Left lung (tissue), 4 donors: ENCODE measurements at regions not wholly inside any gene's neighbourhood (a gene's known extent, or its start where the extent isn't known, plus 50 kb on each side); places are given as distances from the start of the nearest gene placed in this dataset.
A peak's percentile ranks its signal among the peaks of the same experiment; 100 is the strongest.

Experiments
- ATAC-seq: fragments of 200-7000 bp; cut with Tn5 transposase; one replicate; pipeline ENCODE4 v1.9.1; 2020; ENCODE audit warnings: moderate library complexity
- DNase-seq, 4 donors: peaks; one replicate each; pipeline ENCODE4 v3.0.0-alpha.2; 2013 to 2020
- H3K27ac ChIP-seq, 2 donors: fragments of 200-600 bp; sonication (generic) in 1 of 2; one replicate each; pipeline versions ENCODE4 v1.5.0 to v1.8.0; 2020 to 2021
- H3K27me3 ChIP-seq, 2 donors: fragments of 200-600 bp; sonication (generic) in 1 of 2; one replicate each; pipeline versions ENCODE4 v1.5.0 to v1.8.0; 2020 to 2021
- H3K36me3 ChIP-seq, 2 donors: fragments of 200-600 bp; sonication (generic) in 1 of 2; one replicate each; pipeline versions ENCODE4 v1.5.0 to v1.8.0; 2020 to 2021
- H3K4me1 ChIP-seq, 2 donors: fragments of 200-600 bp; one replicate each; pipeline ENCODE4 v1.8.0; 2021
- H3K4me3 ChIP-seq, 2 donors: fragments of 200-600 bp; sonication (generic) in 1 of 2; one replicate each; pipeline versions ENCODE4 v1.5.0 to v1.8.0; 2020 to 2021; ENCODE audit warnings: mild to moderate bottlenecking in 1 of 2
- H3K9me3 ChIP-seq, 2 donors: fragments of 200-600 bp; sonication (generic) in 1 of 2; one replicate each; pipeline versions ENCODE4 v1.5.0 to v1.8.0; 2020 to 2021
- intact Hi-C, 2 donors: fragments of 100-400 bp; cut with DNase I; formaldehyde crosslinking; loops; one replicate each; pipeline versions ENCODE4 v1.11.2 to v1.14.2; 2022
- TF ChIP-seq, protein P1 (sequence below), 2 donors: fragments of 200-600 bp; sonication (generic) in 1 of 2; IDR thresholded peaks; one replicate each; pipeline versions ENCODE4 v1.5.0 to v1.8.0; 2021; ENCODE audit warnings: antibody characterized with exemption in 2 of 2
- donor health status: DM: no; HTN: yes; CAD: no.
- donor health status: DM: no; HTN: no; CAD: no.

DNA sequence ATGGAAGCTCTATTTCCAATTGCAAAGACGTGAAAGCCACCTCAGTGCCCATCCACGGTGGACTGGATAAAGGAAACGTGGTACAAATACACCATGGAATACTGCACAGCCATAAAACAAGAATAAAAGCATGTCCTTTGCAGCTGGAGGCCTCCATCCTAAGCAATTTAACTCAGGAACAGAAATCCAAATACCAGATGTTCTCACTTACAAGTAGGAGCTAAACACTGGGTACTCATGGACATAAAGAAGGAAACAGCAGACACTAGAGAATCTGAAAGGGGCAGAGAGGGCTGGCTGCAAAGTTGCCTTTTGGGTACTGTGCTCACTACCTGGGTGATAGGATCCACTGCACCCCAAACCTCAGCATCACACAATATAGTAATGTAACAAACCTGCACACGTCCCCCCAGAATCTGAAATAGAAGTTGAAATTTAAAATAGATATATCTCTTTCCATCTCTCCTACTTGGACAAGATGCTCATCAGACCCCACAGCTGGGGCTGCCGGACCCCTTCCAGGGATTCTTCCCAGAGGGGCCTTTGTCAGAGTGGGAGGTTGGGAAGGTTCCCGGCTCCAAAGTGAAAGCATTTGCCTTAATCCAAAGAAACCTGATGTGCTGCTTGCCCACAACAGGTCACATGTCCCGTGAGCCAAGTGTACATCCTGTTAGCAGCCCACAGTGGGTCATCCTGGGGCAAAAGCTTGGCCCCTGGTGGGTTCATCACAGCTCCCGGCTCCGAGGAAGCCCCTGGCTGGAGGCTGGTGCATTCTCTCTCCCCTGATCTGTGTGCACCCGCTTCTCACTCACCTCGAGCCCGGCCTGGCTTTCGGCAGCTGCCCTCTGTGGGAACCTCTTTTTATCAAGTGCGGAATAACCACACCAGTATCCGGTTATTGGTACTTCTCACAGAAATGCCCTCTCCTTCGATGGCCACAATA lies 172.3 kb upstream of the PPP2R2D start:
- DNase-seq (peak in 1 of 4 donors; percentile 72), ATAC-seq (no peak)
- TF ChIP-seq, protein P1, sequence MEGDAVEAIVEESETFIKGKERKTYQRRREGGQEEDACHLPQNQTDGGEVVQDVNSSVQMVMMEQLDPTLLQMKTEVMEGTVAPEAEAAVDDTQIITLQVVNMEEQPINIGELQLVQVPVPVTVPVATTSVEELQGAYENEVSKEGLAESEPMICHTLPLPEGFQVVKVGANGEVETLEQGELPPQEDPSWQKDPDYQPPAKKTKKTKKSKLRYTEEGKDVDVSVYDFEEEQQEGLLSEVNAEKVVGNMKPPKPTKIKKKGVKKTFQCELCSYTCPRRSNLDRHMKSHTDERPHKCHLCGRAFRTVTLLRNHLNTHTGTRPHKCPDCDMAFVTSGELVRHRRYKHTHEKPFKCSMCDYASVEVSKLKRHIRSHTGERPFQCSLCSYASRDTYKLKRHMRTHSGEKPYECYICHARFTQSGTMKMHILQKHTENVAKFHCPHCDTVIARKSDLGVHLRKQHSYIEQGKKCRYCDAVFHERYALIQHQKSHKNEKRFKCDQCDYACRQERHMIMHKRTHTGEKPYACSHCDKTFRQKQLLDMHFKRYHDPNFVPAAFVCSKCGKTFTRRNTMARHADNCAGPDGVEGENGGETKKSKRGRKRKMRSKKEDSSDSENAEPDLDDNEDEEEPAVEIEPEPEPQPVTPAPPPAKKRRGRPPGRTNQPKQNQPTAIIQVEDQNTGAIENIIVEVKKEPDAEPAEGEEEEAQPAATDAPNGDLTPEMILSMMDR (IDR thresholded peaks at IDR 0.05): no peak
- intact Hi-C loops: no loop called here
- no peaks in the 10 kb centered on the region for H3K36me3 ChIP-seq
- H3K4me3 ChIP-seq: no peak overlapping the region
- H3K27me3 ChIP-seq: peaks cover 0 to 30% of the 10 kb centered on the region in 2 donors
- H3K27ac ChIP-seq: no peak overlapping the region
- H3K9me3 ChIP-seq: peaks cover 0 to 8% of the 10 kb centered on the region in 2 donors
- H3K4me1 ChIP-seq: peaks cover 9 to 10% of the 10 kb centered on the region in 2 donors

DNA sequence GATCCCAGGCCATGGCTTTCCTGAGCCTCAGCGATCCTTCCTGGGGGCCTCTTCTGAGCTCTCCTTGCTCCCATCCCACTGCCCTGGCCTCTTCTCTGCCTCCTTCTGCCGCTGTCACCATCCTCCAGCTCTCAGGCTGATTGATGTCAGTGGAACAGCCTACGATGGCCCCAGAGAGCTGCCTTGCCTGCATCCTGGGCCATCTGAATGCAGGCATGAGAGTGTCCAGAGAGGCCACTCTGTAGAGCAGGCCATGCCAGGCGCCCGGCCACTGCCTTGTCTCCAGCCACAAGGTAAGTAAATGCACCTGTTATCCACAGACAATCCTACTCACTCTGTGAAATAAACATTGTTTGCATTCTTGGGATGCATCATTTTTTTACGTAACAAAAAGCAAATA lies 171.4 kb upstream of the PPP2R2D start:
- no peak overlapping the region for H3K4me3 ChIP-seq
- H3K9me3 ChIP-seq: peaks cover 0 to 8% of the 10 kb centered on the region in 2 donors
- H3K4me1 ChIP-seq: peaks cover 9 to 10% of the 10 kb centered on the region in 2 donors
- ATAC-seq (no peak), DNase-seq (peak in 1 of 4 donors; percentile 50)
- H3K27me3 ChIP-seq: peaks cover 0 to 30% of the 10 kb centered on the region in 2 donors
- intact Hi-C loops: no loop called here
- H3K27ac ChIP-seq: no peak overlapping the region
- no peaks in the 10 kb centered on the region for H3K36me3 ChIP-seq
- TF ChIP-seq, protein P1 (IDR thresholded peaks at IDR 0.05): no peak

DNA sequence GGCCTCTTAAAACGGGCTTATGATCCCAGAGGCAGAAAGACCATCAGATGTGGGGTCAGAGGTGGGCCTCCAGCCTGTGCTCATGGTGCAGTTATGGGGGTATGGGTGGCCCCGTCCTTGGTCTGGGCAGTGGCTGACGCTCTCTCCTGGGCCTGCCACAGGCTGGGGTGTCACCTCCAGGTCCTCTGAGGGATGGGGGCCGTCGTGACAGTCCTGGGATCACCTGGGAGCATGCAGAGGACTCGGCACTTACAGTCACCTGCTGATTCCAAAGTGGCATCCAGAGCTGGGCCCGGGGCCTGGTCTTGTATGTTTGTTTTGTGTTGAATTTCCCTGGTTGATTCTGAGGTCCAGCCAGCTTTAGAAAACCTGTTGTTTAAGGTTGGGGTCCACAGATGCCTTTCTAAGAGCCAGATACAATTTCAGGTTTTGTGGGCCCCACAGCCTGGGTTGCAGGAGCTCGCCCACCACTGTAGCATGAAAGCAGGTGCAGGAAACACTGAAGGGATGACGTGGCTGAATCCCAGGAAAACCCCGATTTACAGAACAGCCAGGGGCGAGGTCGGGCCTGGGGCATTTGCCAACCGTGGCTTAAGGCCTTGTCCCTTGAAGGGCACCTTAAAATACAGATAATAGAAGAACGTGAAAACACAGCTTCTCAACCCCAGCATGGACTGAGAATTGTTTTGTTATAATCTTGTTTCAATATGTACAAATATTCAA lies 170.7 kb upstream of the PPP2R2D start:
- Histone ChIP-seq H3K9me3 (peaks cover 0 to 8% of the 10 kb centered on the region in 2 donors), H3K36me3 (no peaks in the 10 kb centered on the region), H3K4me1 (peaks cover 9 to 10% of the 10 kb centered on the region in 2 donors), H3K27ac (no peak overlapping the region), H3K4me3 (no peak overlapping the region), H3K27me3 (peaks cover 0 to 28% of the 10 kb centered on the region in 2 donors)
- TF ChIP-seq, protein P1 (IDR thresholded peaks at IDR 0.05): no peak
- intact Hi-C loops: no loop called here
- DNase-seq: peak in 1 of 4 donors; percentile 55
- no peak for ATAC-seq

GRCh38 chr10:131730771-131731497 lies 169.9 kb upstream of the PPP2R2D start:
- TF ChIP-seq, protein P1 (IDR thresholded peaks at IDR 0.05): no peak

More at GRCh38 chr10:131730771-131731497, 169.9 kb upstream of the PPP2R2D start:
- H3K36me3 ChIP-seq: no peaks in the 10 kb centered on the region
- ATAC-seq (no peak), DNase-seq (peak in 1 of 4 donors; percentile 54)
- peaks cover 0 to 8% of the 10 kb centered on the region in 2 donors for H3K9me3 ChIP-seq
- peaks cover 7 to 9% of the 10 kb centered on the region in 2 donors for H3K4me1 ChIP-seq
- H3K4me3 ChIP-seq: no peak overlapping the region
- intact Hi-C loops: no loop called here
- H3K27ac ChIP-seq: no peak overlapping the region
- H3K27me3 ChIP-seq: peaks cover 0 to 19% of the 10 kb centered on the region in 2 donors
